GM19239 (cell line): ENCODE measurements at regions not wholly inside any gene's neighbourhood (a gene's known extent, or its start where the extent isn't known, plus 50 kb on each side); places are given as distances from the start of the nearest gene placed in this dataset.

ENCODE experiments used
- DNase-seq: peaks from one replicate; pipeline ENCODE4 v3.0.0; 2011; ENCODE audit warnings: low spot score; ENCODE audit not compliant: insufficient read length
- FAIRE-seq: peaks from 2 replicates; lab custom pipeline; 2011; peaks lifted over from hg19 to GRCh38; lab: Jason Lieb, UNC

- FAIRE-seq, result no peak
These were observed 130.7 kb upstream of the MAGEB18 start for GRCh38 chrX:26007462-26007861.

DNA sequence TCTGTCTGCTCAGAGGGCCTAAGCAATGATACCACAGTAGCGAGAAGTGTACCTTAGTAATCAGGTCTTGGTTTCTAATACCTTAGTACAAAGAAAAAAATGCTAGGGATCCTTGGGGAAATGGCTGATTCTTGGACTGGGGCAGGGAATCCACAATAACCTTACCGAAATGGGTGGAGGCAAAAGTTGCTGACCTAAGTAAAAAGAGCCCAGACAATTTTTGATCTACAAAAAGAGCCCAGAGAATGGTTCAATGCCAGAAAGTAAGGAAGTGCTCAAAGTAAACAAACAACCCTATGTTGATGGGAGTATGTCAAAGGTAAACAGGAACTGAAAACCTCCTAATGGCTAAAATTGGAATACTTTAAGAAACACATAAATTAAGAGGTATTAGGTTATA, 130.1 kb upstream of the MAGEB18 start:
- FAIRE-seq (no peak), DNase-seq (no peak)

More at GRCh38 chrX:26007462-26007861, 130.7 kb upstream of the MAGEB18 start:
- no peak for DNase-seq

- no peak for FAIRE-seq
These were observed 129.5 kb upstream of the MAGEB18 start for GRCh38 chrX:26008691-26009090.

GRCh38 chrX:26019386-26019785, 118.8 kb upstream of the MAGEB18 start:
- FAIRE-seq (no peak), DNase-seq (no peak)

More at GRCh38 chrX:26008691-26009090, 129.5 kb upstream of the MAGEB18 start:
- no peak for DNase-seq

DNA sequence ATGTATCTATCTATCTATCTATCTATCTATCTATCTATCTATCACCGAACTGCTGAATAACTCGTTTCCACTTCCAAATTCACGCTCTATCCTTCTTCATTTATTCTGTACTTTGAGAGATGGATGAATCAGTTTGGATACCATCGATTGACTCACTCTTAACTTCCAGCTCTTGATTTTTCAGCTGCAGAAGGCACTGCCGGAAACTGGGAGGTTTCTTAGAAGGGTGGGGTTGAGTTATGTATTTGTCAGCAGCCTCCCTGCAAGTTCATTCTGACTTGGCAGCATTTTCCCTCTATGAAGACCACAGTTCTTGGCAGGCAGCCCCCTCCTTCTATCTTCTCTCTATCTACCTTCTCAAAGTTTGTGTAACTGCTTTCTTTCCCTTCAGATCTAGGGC, 112.0 kb upstream of the MAGEB18 start:
- FAIRE-seq, result no peak
- DNase-seq, result no peak

- DNase-seq, result no peak
- no peak for FAIRE-seq
These were observed 105.8 kb upstream of the MAGEB18 start for GRCh38 chrX:26032111-26032912.

- FAIRE-seq (no peak), DNase-seq (no peak)
These were observed 100.8 kb upstream of the MAGEB18 start for GRCh38 chrX:26037367-26037766.

GRCh38 chrX:26050099-26050498, 88.0 kb upstream of the MAGEB18 start:
- DNase-seq (no peak), FAIRE-seq (no peak)

DNA sequence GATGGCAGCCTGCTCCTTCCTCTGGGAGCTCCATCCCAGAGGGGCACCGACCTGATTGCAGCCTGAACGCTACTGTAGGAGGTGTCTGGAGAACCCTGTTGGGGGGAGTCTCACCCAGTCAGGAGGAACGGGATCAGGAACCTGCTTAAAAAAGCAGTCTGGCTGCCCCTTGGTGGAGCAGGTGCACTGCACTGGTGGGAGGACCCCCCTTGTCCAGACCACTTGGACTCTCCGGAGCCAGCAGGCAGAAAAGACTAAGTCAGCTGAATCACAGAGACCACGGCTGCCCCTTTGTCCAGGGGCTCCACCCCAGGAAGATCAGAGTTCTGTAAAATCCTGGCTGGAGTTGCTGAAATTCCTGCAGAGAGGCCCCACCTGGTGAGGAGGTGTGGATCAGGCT, 67.3 kb upstream of the MAGEB18 start:
- DNase-seq, result no peak
- FAIRE-seq, result no peak

DNA sequence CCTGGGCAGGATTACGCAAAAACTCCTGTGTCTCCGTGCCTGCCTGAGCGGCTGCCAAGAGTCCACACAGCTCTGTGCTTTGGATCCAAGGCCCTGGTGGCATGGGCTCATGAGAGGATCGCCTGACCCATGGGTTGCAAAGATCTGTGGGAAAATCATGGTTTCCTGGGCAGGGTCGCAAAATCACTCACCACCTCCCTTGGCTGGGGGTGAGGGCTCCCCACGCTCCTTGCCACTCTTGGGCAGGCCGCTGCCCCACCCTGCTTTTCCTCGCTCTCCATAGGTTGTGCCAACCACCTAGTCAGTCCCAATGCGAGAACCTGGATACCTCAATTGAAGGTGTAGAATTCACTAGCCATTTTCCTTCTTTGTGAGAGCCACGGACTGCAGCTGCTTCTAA, 66.5 kb upstream of the MAGEB18 start:
- DNase-seq (no peak), FAIRE-seq (no peak)

DNA sequence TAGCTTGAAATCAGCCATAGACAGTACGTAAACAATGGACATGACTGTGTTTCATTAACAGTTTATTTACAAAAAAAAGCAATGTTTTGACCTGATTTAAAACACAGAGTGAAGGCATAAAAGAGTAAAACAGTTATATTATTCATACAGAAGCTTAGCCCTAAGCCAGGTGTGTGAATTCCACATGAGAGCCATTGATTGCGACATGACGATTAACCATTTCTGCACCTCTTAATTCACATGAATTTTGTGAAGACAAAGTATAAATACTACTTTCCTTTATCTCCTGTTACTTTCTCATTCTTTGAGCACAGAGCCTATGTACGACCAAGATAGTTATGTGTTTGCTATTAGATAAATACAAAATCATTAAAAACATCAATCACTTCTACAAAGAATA, 55.0 kb upstream of the MAGEB18 start:
- DNase-seq (no peak), FAIRE-seq (no peak)
